SH-SY5Y (cell line): ENCODE measurements at regions not wholly inside any gene's neighbourhood (a gene's known extent, or its start where the extent isn't known, plus 50 kb on each side); places are given as distances from the start of the nearest gene placed in this dataset.

Source experiments
- GATA2 ChIP-seq: IDR thresholded peaks from 2 replicates; pipeline ENCODE4 v1.6.1; 2011; ENCODE audit warnings: mild to moderate bottlenecking, low read depth, low read length
- GATA3 ChIP-seq: IDR thresholded peaks from 2 replicates; pipeline ENCODE4 v1.6.1; 2011; ENCODE audit warnings: low read depth, mild to moderate bottlenecking, low read length, moderate library complexity

DNA sequence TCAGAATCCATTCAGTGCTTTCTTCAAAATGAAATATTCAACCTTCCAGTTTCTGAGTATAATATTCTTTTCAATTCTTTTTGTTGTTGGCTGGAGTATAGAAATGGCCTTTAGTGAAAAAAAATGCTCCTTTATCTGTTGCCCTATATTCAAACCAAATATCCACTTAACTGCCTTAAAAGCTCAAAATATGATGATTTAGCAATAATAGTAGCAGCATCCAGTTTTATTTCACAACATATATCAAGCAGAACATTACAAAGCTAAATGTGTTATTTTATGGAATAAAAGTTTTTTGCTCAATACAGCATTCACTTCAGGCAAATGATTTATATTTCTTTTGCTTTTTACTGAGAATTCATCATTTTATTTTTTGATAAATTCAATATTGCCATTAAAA lies 322.4 kb upstream of the EYS start:
- TF ChIP-seq GATA2 = no peak
- no peak for TF ChIP-seq GATA3
